Middle frontal gyrus (tissue), 1 donor: ENCODE measurements at regions not wholly inside any gene's neighbourhood (a gene's known extent, or its start where the extent isn't known, plus 50 kb on each side); places are given as distances from the start of the nearest gene placed in this dataset.
"Not testable (repeated sequence)": the region's sequence is repeated elsewhere in the genome, so short reads cannot be mapped to it uniquely, and the experiment has no call there.

Source experiments
- DNase-seq: peaks from one replicate; pipeline ENCODE4 v3.0.0-alpha.2; 2015; ENCODE audit warnings: low spot score; ENCODE audit errors: extremely low spot score

DNA sequence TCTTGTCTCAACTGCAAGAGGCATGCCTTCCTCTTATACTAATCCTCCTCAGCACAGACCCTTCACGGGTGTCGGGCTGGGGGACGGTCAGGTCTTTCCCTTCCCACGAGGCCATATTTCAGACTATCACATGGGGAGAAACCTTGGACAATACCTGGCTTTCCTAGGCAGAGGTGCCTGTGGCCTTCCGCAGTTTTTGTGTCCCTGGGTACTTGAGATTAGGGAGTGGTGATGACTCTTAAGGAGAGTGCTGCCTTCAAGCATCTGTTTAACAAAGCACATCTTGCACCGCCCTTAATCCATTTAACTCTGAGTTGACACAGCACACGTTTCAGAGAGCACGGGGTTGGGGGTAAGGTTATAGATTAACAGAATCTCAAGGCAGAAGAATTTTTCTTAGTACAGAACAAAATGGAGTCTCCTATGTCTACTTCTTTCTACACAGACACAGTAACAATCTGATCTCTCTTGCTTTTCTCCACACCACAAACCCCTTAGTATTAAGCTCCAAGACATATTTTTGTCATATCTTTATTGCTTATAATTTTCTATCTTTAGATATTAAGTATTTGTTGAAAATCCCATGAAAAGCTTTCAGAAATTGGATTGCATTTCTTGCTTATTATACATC, 72.8 kb upstream of the LPCAT1 start:
- not testable (repeated sequence) for DNase-seq

DNA sequence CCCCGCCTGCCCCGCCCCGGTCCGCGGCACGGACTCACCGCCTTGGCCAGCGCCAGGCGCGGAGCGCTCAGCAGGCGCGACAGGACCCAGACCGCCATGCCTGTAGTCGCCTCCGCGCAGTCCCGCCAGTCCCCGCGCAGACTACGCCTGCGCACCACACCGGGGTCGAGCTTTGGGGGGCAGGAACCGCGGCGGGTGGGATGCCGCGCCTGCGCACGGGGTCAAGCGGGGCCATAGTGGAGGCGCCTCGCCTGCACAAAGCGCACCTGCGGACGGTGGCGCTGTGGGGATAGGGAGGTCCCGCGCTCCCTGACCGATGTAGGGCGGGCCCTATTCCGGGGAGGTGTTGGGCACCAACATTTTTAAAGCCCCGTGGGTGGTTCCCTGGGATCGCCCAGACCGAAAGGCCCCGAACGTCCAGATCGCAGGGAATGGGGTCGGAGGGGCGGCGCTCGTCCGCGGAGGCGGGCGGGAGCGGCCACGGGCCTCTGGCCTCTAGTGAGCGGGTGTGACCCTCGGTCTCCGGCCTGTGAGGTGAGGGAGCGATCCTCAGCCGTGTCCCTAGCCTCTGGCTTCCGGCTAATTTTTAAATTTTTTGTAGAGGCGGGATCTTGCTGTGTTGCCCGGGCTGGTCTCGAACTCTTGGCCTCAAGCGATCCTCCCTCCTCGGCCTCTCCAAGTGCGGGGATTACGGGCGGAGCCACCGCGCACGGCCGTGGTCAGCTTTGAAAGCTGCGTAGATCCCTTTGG, 70.8 kb upstream of the LPCAT1 start:
- peak; percentile 52 for DNase-seq

DNA sequence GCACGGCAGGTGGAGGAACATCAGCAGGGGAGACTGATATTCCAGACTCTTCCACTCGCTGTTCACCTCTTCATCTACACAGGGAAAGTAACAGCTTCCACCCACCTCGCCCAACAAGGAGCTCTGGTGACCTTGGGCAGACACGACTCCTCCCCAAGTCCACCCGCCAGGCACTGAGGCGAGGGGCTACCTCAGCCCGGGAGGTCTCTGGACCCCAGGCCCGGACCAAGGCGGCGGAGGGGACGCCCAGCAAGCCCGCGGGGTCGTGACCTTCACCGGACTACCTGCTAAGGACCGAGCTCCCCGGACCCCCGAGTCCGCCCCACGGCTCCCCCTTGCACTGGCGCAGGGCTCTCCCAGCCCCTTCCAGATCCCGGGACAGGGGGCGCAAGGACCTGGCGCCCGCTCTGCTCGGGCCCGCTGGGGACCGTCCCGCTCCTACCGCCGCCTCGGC, 70.2 kb upstream of the LPCAT1 start:
- DNase-seq = no peak

DNA sequence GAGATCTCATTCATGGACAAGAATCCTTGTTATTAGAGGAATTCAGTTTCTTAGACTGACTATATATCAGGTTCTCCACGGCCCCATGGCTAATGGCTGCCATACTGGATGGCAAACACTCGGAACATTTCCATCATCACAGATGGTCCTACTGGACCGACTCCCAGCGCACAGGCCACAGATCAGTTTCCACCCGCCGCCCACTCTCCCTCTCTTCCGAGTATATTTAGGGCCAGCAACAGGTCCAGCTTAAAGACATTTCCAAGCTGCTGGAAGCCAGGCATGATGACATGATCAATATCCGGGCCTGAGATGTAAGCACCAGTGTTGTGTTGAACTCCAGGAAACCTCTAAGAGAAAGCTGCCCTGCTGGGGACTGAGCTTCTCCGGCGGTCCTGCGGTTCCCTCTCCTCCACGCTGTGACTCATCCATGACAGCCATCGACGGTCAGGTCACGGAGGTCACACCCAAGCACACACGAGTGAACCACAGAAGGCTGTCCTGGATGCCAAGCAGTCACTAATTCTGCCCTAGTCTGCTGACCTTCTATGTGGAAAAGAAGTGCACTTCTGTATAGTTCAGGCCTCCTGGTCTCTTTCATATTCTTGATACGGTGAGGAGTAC, 64.4 kb upstream of the LPCAT1 start:
- not testable (repeated sequence) for DNase-seq

DNA sequence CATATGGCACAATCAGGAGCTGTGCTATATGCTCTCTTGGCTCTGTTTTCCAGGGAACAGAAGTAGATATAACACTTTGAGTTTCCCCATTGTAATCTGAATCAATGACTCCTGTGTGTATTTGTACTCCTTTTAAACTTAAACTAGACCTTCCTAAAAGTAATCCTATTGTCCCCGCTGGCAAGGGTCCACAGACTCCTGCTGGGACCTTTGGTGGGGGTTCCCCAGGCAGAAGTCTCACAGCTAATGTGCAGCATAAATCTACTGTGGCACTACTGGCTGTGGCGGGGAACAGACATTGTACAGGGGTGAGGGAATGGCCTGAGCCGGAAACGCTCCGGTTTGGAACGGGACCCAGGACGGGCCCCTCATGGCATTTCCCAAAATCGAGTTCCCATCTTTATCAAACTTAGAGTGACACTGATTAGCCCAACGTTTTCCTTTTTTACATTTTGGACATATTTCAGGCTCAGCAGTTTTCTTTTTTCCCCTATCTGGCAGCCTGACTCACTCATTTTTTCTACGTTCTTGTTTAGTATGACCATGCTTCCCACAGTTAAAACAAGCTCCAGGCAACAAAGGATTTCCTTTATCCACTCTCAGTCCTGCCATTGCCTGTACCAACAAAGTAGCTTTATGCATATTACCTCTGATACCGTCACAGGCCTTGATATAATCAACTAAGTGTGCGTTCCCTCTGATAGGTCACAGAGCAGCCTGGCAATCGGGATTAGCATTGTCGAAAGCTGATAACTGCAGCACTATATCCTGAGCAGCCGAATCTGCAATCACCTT, 59.5 kb upstream of the LPCAT1 start:
- DNase-seq = not testable (repeated sequence)

DNA sequence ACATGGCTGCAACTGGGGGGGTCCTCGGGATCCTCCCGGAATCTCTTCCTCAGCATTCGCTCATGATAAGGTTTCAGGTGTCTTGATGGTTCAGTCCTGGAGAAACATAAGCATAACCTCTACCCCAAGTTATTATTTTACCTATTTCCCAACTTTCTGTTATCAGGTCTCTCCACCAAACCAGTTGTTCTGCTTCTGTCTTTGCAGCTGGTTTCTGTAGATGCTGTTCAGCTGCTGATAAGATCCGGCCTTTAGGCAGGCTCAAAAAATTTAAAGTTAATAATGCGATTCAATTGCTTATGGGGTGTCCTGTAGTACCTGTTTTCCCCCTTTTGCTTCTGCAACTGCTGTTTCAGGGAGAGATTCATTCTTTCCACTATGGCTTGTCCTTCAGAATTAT, 55.6 kb upstream of the LPCAT1 start:
- not testable (repeated sequence) for DNase-seq

DNA sequence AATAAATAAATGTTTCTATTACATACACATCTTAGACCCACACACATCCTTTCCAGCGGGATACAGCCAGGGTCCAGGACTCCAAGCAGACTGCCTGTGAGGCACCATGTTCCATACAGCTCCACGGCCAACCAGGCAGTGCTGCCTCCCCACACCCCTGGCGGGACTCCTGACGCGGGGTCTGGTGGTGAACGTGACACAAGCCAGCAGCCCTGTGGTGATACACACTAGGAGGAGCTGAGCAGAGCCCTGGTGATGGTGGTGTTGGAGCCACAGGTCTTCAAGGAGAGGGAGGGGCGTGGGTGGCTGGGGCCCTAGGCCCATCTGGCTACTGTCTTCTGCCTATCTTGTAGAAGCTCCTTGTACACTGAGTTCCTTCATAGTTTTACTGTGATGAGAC, 53.1 kb upstream of the LPCAT1 start:
- not testable (repeated sequence) for DNase-seq

DNA sequence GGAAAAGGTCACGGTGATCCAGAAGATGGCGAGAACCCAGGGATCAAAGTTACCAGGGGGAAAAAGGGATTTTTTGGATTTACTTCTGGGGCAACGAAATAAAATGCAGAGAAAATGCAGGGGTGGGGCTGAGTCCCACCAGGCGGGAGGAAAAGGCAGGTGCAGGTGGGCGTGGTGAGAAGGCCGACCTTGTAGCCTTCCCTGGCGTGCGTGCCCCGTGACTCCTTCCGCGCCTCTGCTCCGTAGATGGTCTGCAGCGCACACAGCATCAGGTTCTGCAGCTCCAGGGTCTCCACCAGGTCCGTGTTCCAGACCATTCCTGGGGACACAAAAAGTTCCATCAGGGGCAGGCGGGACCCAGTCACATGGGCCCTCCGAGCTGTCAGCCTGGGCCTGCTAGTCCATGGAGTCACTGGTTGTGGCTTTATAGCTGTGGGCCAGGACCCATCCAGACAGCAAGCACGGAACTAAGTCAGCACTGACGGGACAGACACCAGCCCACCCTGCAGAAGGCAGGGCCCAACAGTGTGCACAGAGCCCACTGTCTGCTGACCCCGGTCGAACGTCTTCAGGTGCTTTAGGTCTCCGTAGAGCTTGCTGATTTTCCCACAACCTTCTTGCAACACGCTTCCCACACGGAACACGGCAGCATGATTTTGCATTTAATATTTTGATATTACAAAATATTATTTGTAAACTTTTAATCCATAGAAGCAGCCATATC, 52.4 kb upstream of the LPCAT1 start:
- not testable (repeated sequence) for DNase-seq

DNA sequence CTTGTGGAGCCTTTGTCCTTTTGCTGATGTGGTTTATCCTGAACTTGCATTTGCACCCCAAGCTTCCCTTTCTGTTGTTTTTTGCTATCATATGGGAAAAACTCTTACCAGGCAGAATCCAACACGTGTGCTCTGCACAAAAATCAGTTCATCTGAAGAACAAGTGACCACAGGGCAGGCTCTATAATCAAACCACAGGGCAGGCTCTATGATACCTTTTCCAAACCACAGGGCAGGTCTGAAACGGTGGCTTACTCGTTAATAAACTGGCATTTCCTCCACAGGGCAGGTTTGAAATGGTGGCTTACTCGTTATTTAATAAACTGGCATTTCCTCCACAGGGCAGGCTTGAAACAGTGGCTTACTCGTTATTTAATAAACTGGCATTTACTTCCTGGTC, 51.7 kb upstream of the LPCAT1 start:
- not testable (repeated sequence) for DNase-seq

DNA sequence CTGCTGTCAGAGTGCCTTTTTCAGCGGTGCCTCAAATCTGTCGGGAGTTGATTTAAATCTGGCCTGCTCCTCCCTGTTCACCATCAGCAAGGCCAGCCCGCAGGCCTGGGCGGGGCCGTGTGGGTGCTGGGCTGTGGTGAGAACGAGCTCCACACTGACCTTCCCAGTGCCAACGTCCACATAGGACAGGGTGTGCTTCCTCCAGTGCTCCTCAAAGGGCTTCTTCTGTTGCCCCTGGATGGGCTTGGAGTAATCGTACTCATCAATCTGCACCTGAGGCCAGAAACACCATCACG, 50.2 kb upstream of the LPCAT1 start:
- not testable (repeated sequence) for DNase-seq

DNA sequence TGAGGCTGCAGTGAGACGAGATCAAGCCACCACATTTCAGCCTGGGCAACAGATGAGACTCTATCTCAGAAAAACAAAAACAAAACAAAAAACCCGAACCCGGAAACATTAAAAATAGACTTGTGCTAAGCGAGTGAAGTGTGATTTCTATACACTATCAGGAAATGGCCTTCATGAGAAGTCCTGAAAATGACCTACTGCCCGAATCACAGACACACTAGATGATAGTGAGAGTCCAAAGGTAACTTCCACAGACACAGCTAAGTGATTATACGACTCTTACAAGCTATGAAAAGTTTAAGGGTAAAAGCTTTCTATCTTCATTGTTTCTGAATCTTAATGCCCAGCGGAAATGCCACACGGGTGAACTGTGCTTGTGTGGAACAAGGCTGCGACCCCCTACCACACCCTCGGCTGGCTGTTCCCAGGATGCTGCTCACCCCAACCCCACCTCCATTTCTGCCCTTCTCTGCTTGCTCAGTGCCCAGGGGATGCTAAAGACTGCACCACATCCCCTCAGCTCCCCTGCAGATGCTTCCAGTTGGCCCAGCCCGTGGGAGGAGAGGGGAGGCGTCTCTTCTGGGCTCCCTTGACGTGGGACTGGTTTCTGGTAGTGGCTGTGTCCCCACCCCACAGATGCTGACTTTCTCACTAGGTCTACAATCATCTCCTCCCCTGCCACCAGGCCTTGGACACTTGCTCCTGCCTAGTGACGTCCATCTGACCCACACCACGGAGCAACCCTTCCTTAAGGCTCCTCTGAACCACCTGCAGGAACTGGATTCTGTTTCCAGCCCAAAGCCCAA, 49.7 kb upstream of the LPCAT1 start:
- DNase-seq = not testable (repeated sequence)
